Tibial artery (tissue), 4 donors: ENCODE measurements at regions not wholly inside any gene's neighbourhood (a gene's known extent, or its start where the extent isn't known, plus 50 kb on each side); places are given as distances from the start of the nearest gene placed in this dataset.

Experiments
- DNase-seq, 2 donors: peaks; one replicate each; pipeline ENCODE4 v3.0.0-alpha.2; 2019
- H3K27ac ChIP-seq, 2 donors: fragments of 200-600 bp; sonication (generic) in 1 of 2; 1 replicate in 1 of 2; 2 replicates in 1 of 2; pipeline ENCODE4 v1.5.1; 2018 to 2019; ENCODE audit warnings: mild to moderate bottlenecking in 1 of 2
- H3K27me3 ChIP-seq, 2 donors: fragments of 200-600 bp; sonication (generic) in 1 of 2; one replicate each; pipeline versions ENCODE4 v1.5.1 to v1.6.0; 2016 to 2019
- H3K36me3 ChIP-seq, 3 donors: fragments of 200-600 bp; sonication (generic) in 2 of 3; one replicate each; pipeline ENCODE4 v1.5.1; 2016 to 2019; ENCODE audit warnings: mild to moderate bottlenecking in 2 of 3
- H3K4me1 ChIP-seq, 4 donors: fragments of 200-600 bp; sonication (generic) in 2 of 4; 1 replicate in 3 of 4; 2 replicates in 1 of 4; pipeline ENCODE4 v1.5.1; 2016 to 2019
- H3K4me3 ChIP-seq, 2 donors: fragments of 200-600 bp; sonication (generic) in 1 of 2; 1 replicate in 1 of 2; 2 replicates in 1 of 2; pipeline ENCODE4 v1.5.1; 2018 to 2019; ENCODE audit warnings: mild to moderate bottlenecking in 2 of 2
- H3K9me3 ChIP-seq, 3 donors: fragments of 200-600 bp; sonication (generic) in 1 of 3; one replicate each; pipeline ENCODE4 v1.5.1; 2016 to 2019
- CTCF ChIP-seq, 2 experiments: fragments of 200-600 bp in 1 of 2; fragments of 450-650 bp in 1 of 2; IDR thresholded peaks; one replicate each; pipeline ENCODE4 v1.5.1; 2017 to 2019; ENCODE audit warnings: antibody characterized with exemption in 2 of 2, mild to moderate bottlenecking in 1 of 2, moderate library complexity in 1 of 2
- intact Hi-C: fragments of 100-400 bp; cut with DNase I; formaldehyde crosslinking; loops from one replicate; pipeline ENCODE4 v1.15.0; 2023; ENCODE audit warnings: low total_unique reads

GRCh38 chr6:147637620-147638195 is 129.2 kb downstream of the SAMD5 start:
- intact Hi-C loops = no loop called here
- H3K4me1 ChIP-seq = peaks cover 0 to 4% (median 0%) of the 10 kb centered on the region in 4 donors
- DNase-seq = no peak
- H3K27me3 ChIP-seq = no peaks in the 10 kb centered on the region
- H3K9me3 ChIP-seq = peaks cover 0 to 3% (median 0%) of the 10 kb centered on the region in 3 donors
- no peaks in the 10 kb centered on the region for H3K36me3 ChIP-seq
- no peak overlapping the region for H3K4me3 ChIP-seq
- H3K27ac ChIP-seq = no peak overlapping the region
- no peak for TF ChIP-seq CTCF (IDR thresholded peaks at IDR 0.05)

DNA sequence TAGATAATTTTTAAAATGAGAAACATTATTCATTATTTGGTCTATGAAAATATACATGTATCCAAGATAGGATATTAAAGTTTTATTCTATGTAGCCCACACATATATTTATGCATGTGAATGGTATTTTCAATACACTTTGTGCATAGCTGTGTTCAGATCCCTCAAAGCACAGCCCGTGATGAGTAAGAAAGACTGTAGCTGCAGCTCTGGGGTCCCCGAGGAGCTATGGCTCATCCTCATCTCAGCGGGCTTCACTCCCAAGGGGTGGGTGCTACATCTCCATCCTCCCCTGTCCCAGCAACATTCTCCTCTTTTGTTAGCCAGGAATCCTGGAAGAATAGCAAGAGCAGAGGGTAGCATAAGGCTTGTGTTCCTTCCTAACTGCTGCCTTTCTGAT is 130.8 kb downstream of the SAMD5 start:
- Histone ChIP-seq H3K27me3 (no peaks in the 10 kb centered on the region), H3K36me3 (no peaks in the 10 kb centered on the region), H3K9me3 (peaks cover 0 to 3% (median 0%) of the 10 kb centered on the region in 3 donors), H3K27ac (no peak overlapping the region), H3K4me1 (peaks cover 0 to 4% (median 0%) of the 10 kb centered on the region in 4 donors), H3K4me3 (no peak overlapping the region)
- no peak for DNase-seq
- intact Hi-C loops = no loop called here
- no peak for TF ChIP-seq CTCF (IDR thresholded peaks at IDR 0.05)

DNA sequence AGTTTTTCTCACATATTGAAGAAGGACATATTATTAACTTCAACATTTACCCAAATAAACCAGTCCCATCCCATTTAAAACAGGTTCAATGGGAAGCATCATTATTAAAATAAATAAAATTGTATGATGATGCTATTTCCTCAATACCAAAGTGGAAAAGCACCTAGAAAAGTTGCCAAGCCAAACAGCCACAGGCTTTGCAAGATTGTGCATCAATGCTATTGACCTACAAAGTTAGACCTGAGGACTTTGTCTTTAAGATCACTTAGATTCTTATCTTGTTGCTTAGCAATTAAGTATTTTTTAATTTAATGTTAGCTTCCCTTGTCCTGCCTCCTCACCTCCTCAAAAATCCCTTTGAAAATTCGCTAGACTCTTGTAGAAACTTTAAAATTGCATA is 132.1 kb downstream of the SAMD5 start:
- H3K27ac ChIP-seq = no peak overlapping the region
- H3K27me3 ChIP-seq = no peaks in the 10 kb centered on the region
- no peaks in the 10 kb centered on the region for H3K36me3 ChIP-seq
- DNase-seq = no peak
- H3K4me1 ChIP-seq = peaks cover 0 to 4% (median 0%) of the 10 kb centered on the region in 4 donors
- intact Hi-C loops = no loop called here
- no peak overlapping the region for H3K4me3 ChIP-seq
- H3K9me3 ChIP-seq = no peaks in the 10 kb centered on the region
- TF ChIP-seq CTCF (IDR thresholded peaks at IDR 0.05) = no peak

GRCh38 chr6:147641511-147641910 is 133.0 kb downstream of the SAMD5 start:
- no peaks in the 10 kb centered on the region for H3K36me3 ChIP-seq
- H3K4me1 ChIP-seq = peaks cover 0 to 4% (median 0%) of the 10 kb centered on the region in 4 donors
- no peak overlapping the region for H3K4me3 ChIP-seq
- intact Hi-C loops = no loop called here
- no peaks in the 10 kb centered on the region for H3K27me3 ChIP-seq
- no peak overlapping the region for H3K27ac ChIP-seq
- H3K9me3 ChIP-seq = no peaks in the 10 kb centered on the region
- TF ChIP-seq CTCF (IDR thresholded peaks at IDR 0.05) = no peak
- no peak for DNase-seq

DNA sequence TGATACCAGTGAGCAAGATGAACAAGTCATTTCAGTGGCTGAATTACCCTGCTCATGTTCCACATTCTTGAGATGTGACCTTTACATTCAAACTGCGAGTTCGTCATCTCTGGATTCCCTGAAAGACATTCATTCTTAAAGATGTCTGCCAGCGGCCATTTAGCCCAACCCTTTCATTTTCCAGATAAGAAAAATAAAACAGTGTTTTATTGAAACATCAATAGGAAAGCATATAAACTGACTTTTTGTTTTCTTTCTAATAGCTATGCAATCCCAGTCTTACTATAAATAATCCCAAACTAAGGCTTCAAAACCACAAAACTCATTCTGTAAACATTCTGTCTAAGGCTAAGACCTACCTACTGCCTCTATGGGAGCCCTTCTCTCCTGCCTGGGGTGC is 134.0 kb downstream of the SAMD5 start:
- Histone ChIP-seq H3K27me3 (no peaks in the 10 kb centered on the region), H3K36me3 (no peaks in the 10 kb centered on the region), H3K27ac (no peak overlapping the region), H3K4me3 (no peak overlapping the region), H3K9me3 (no peaks in the 10 kb centered on the region), H3K4me1 (peaks cover 0 to 4% (median 0%) of the 10 kb centered on the region in 4 donors)
- DNase-seq = no peak
- intact Hi-C loops = no loop called here
- TF ChIP-seq CTCF (IDR thresholded peaks at IDR 0.05) = no peak
